DND-41 (cell line): ENCODE measurements at regions not wholly inside any gene's neighbourhood (a gene's known extent, or its start where the extent isn't known, plus 50 kb on each side); places are given as distances from the start of the nearest gene placed in this dataset.

Experiments used
- ATAC-seq: fragments of 200-7000 bp; cut with Tn5 transposase; 3 replicates; pipeline ENCODE4 v1.9.1; 2021; ENCODE audit warnings: low read depth; ENCODE audit not compliant: insufficient read depth
- DNase-seq: peaks from one replicate; pipeline ENCODE4 v3.0.0-alpha.2; 2020
- H2AFZ ChIP-seq: 2 replicates; pipeline ENCODE4 v1.6.0; 2012; ENCODE audit warnings: low read depth, low read length
- H3K27ac ChIP-seq: 2 replicates; pipeline ENCODE4 v1.5.1; 2012; ENCODE audit warnings: low read length, inconsistent platforms
- H3K27me3 ChIP-seq: fragments of 200-600 bp; sonication (generic); 2 replicates; pipeline ENCODE4 v1.6.0; 2012; ENCODE audit warnings: low read length, mild to moderate bottlenecking, inconsistent platforms; ENCODE audit not compliant: insufficient read depth, poor library complexity
- H3K36me3 ChIP-seq: 2 replicates; pipeline ENCODE4 v1.5.1; 2012; ENCODE audit warnings: low read length, inconsistent platforms; ENCODE audit not compliant: insufficient read depth
- H3K4me1 ChIP-seq: 2 replicates; pipeline ENCODE4 v1.5.1; 2012; ENCODE audit warnings: mild to moderate bottlenecking, low read length; ENCODE audit not compliant: insufficient read depth
- H3K4me2 ChIP-seq: 2 replicates; pipeline ENCODE4 v1.6.0; 2012; ENCODE audit warnings: mild to moderate bottlenecking, moderate library complexity, low read length, inconsistent platforms; ENCODE audit not compliant: insufficient read depth
- H3K4me3 ChIP-seq, 2 experiments: fragments of 200-600 bp in 1 of 2; shearing (Covaris generic) in 1 of 2; 2 replicates each; pipeline ENCODE4 v1.5.1; 2012 to 2016; ENCODE audit warnings: inconsistent platforms in 2 of 2, low read length in 2 of 2, mild to moderate bottlenecking in 2 of 2, low read depth in 1 of 2, moderate library complexity in 1 of 2
- H3K79me2 ChIP-seq: 2 replicates; pipeline ENCODE4 v1.6.0; 2012; ENCODE audit warnings: low read length, inconsistent platforms; ENCODE audit not compliant: insufficient read depth
- H3K9ac ChIP-seq: 2 replicates; pipeline ENCODE4 v1.6.0; 2012; ENCODE audit warnings: low read depth, mild to moderate bottlenecking, inconsistent platforms, low read length, moderate library complexity
- H3K9me3 ChIP-seq: 2 replicates; pipeline ENCODE4 v1.5.1; 2012; ENCODE audit warnings: low read length, moderate library complexity, mild to moderate bottlenecking, inconsistent platforms; ENCODE audit not compliant: insufficient read depth, severe bottlenecking
- H4K20me1 ChIP-seq: 2 replicates; pipeline ENCODE4 v1.6.0; 2012; ENCODE audit warnings: low read length; ENCODE audit not compliant: insufficient read depth
- EZH2 ChIP-seq: IDR thresholded peaks from 3 replicates; pipeline ENCODE4 v1.6.1; 2012; ENCODE audit warnings: borderline replicate concordance, low read depth, mild to moderate bottlenecking, moderate library complexity, low read length, inconsistent platforms; ENCODE audit not compliant: severe bottlenecking
- TF ChIP-seq, protein P1 (sequence below): IDR thresholded peaks from 2 replicates; pipeline ENCODE4 v1.5.1; 2012; ENCODE audit warnings: borderline replicate concordance, low read length, moderate library complexity, mild to moderate bottlenecking; ENCODE audit not compliant: poor library complexity, severe bottlenecking; ENCODE audit errors: extremely low read depth

DNA sequence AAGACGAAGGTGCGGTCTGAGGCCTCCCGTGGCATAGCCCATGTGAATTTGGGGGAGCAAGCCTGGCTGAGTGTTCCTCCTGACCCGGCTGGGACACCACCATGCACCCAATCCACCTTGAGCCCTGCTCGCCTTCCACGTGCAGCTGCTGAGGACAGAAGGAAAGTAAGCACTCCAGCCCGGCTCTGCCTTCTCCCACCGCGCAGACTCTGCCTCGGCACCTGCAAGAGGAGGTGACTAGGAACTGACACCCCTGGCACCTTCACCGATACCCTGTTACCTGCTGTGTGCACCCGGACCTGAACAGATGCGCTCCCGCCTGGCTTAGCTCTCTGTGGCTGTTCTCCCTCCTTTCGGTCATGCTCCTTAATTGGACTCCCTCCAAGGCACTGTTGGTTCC, 57.0 kb upstream of the OPN4 start:
- H3K36me3 ChIP-seq: no peaks in the 10 kb centered on the region
- H3K27me3 ChIP-seq: peaks cover 4% of the 10 kb centered on the region
- H3K79me2 ChIP-seq: no peaks in the 10 kb centered on the region
- no peak overlapping the region for H3K4me3 ChIP-seq
- no peak overlapping the region for H3K4me2 ChIP-seq
- H2AFZ ChIP-seq: no peak overlapping the region
- H3K27ac ChIP-seq: no peak overlapping the region
- no peak overlapping the region for H3K9ac ChIP-seq
- no peaks in the 10 kb centered on the region for H3K9me3 ChIP-seq
- no peaks in the 10 kb centered on the region for H3K4me1 ChIP-seq
- no peaks in the 10 kb centered on the region for H4K20me1 ChIP-seq
- ATAC-seq: no peak
- DNase-seq: no peak
- no peak for TF ChIP-seq EZH2
- TF ChIP-seq, protein P1, sequence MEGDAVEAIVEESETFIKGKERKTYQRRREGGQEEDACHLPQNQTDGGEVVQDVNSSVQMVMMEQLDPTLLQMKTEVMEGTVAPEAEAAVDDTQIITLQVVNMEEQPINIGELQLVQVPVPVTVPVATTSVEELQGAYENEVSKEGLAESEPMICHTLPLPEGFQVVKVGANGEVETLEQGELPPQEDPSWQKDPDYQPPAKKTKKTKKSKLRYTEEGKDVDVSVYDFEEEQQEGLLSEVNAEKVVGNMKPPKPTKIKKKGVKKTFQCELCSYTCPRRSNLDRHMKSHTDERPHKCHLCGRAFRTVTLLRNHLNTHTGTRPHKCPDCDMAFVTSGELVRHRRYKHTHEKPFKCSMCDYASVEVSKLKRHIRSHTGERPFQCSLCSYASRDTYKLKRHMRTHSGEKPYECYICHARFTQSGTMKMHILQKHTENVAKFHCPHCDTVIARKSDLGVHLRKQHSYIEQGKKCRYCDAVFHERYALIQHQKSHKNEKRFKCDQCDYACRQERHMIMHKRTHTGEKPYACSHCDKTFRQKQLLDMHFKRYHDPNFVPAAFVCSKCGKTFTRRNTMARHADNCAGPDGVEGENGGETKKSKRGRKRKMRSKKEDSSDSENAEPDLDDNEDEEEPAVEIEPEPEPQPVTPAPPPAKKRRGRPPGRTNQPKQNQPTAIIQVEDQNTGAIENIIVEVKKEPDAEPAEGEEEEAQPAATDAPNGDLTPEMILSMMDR: no peak

GRCh38 chr10:86598151-86598550, 56.2 kb upstream of the OPN4 start:
- no peak overlapping the region for H2AFZ ChIP-seq
- H3K9ac ChIP-seq: no peak overlapping the region
- H3K9me3 ChIP-seq: no peaks in the 10 kb centered on the region
- no peaks in the 10 kb centered on the region for H3K4me1 ChIP-seq
- no peak for DNase-seq
- H3K4me2 ChIP-seq: no peak overlapping the region
- no peaks in the 10 kb centered on the region for H3K36me3 ChIP-seq
- no peaks in the 10 kb centered on the region for H3K79me2 ChIP-seq
- no peaks in the 10 kb centered on the region for H4K20me1 ChIP-seq
- H3K4me3 ChIP-seq: no peak overlapping the region
- no peak for ATAC-seq
- TF ChIP-seq EZH2: no peak
- TF ChIP-seq, protein P1: no peak
- H3K27me3 ChIP-seq: peaks cover 4% of the 10 kb centered on the region
- H3K27ac ChIP-seq: no peak overlapping the region

- ATAC-seq: no peak
- H3K4me1 ChIP-seq: no peaks in the 10 kb centered on the region
These were observed 55.3 kb upstream of the OPN4 start for GRCh38 chr10:86599041-86599440.

More at GRCh38 chr10:86599041-86599440, 55.3 kb upstream of the OPN4 start:
- no peak overlapping the region for H3K4me2 ChIP-seq
- H3K9ac ChIP-seq: no peak overlapping the region
- no peaks in the 10 kb centered on the region for H3K79me2 ChIP-seq
- no peaks in the 10 kb centered on the region for H3K9me3 ChIP-seq
- TF ChIP-seq, protein P1: no peak
- TF ChIP-seq EZH2: no peak
- H3K27me3 ChIP-seq: peaks cover 4% of the 10 kb centered on the region
- no peak overlapping the region for H3K4me3 ChIP-seq
- H3K27ac ChIP-seq: no peak overlapping the region
- no peaks in the 10 kb centered on the region for H4K20me1 ChIP-seq
- no peaks in the 10 kb centered on the region for H3K36me3 ChIP-seq
- no peak for DNase-seq
- H2AFZ ChIP-seq: no peak overlapping the region
